HepG2 (cell line): ENCODE measurements at regions not wholly inside any gene's neighbourhood (a gene's known extent, or its start where the extent isn't known, plus 50 kb on each side); places are given as distances from the start of the nearest gene placed in this dataset.

ENCODE experiments used
- CBX5 ChIP-seq: sonication (generic); formaldehyde crosslinking; IDR thresholded peaks from 2 replicates; pipeline ENCODE4 v1.4.0; 2020; ENCODE audit warnings: missing genetic modification reagents, borderline replicate concordance
- EP300 ChIP-seq, 3 experiments: sonication (generic) in 1 of 3; formaldehyde crosslinking in 1 of 3; IDR thresholded peaks; 2 replicates each; pipeline versions ENCODE4 v1.5.1 to v1.6.1; 2011 to 2020; ENCODE audit warnings: low read depth in 2 of 3, low read length in 2 of 3, borderline replicate concordance in 1 of 3, improper control_type of control experiment in 1 of 3, mild to moderate bottlenecking in 1 of 3, missing genetic modification reagents in 1 of 3, moderate library complexity in 1 of 3
- EZH2 ChIP-seq: conservative IDR thresholded peaks from 2 replicates; pipeline ENCODE4 v1.6.1; 2012; ENCODE audit warnings: mild to moderate bottlenecking, low read depth, low read length, moderate library complexity
- HES4 ChIP-seq: sonication (generic); formaldehyde crosslinking; IDR thresholded peaks from 2 replicates; pipeline ENCODE4 v1.9.0; 2021; ENCODE audit warnings: mild to moderate bottlenecking, missing genetic modification reagents, borderline replicate concordance
- NFIC ChIP-seq: IDR thresholded peaks from 2 replicates; pipeline ENCODE4 v1.6.1; 2012; ENCODE audit warnings: mild to moderate bottlenecking, low read length, inconsistent platforms
- PPARG ChIP-seq: conservative IDR thresholded peaks from 2 replicates; pipeline ENCODE4 v1.6.1; 2016; ENCODE audit warnings: missing biosample characterization, missing genetic modification reagents
- TF ChIP-seq, protein P1 (sequence below): sonication (generic); formaldehyde crosslinking; IDR thresholded peaks from 2 replicates; pipeline ENCODE4 v1.4.0; 2020; ENCODE audit warnings: missing genetic modification reagents
- TF ChIP-seq, protein P2 (sequence below): sonication (generic); formaldehyde crosslinking; IDR thresholded peaks from 2 replicates; pipeline ENCODE4 v1.5.0; 2020; ENCODE audit warnings: mild to moderate bottlenecking, missing genetic modification reagents, moderate library complexity

DNA sequence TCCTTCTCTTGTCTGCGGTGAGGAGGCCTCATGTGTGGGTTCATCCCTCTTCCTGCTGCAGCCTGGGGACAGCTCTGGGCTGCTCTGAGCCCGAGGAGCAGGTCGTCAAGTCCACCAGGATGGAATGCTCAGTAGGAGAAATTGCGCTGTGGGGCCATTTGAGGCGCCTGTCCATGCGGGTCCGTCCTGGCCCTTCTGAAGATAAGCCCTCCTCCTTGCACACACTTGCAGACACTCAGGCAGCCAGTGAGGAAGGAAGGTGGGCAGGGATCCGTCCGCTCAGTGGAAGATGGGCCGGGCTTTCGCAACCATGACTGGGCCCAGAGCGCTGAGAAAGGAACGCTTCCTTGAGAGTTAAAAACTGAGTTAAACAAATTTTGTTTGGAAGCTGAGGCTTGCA is 356.8 kb downstream of the GLRX3 start:
- TF ChIP-seq EZH2: no peak
- no peak for TF ChIP-seq CBX5
- no peak for TF ChIP-seq NFIC
- no peak for TF ChIP-seq EP300 (IDR thresholded peaks at IDR 0.05; ENCODE audit: low read depth in 2 of 2, low read length in 2 of 2)
- TF ChIP-seq EP300 (CRISPR knock-in tag; IDR thresholded peaks at IDR 0.05; ENCODE audit: borderline replicate concordance): no peak
- TF ChIP-seq, protein P1, sequence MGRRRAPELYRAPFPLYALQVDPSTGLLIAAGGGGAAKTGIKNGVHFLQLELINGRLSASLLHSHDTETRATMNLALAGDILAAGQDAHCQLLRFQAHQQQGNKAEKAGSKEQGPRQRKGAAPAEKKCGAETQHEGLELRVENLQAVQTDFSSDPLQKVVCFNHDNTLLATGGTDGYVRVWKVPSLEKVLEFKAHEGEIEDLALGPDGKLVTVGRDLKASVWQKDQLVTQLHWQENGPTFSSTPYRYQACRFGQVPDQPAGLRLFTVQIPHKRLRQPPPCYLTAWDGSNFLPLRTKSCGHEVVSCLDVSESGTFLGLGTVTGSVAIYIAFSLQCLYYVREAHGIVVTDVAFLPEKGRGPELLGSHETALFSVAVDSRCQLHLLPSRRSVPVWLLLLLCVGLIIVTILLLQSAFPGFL (CRISPR knock-in tag): no peak
- TF ChIP-seq PPARG (CRISPR knock-in tag): no peak
- TF ChIP-seq, protein P2, sequence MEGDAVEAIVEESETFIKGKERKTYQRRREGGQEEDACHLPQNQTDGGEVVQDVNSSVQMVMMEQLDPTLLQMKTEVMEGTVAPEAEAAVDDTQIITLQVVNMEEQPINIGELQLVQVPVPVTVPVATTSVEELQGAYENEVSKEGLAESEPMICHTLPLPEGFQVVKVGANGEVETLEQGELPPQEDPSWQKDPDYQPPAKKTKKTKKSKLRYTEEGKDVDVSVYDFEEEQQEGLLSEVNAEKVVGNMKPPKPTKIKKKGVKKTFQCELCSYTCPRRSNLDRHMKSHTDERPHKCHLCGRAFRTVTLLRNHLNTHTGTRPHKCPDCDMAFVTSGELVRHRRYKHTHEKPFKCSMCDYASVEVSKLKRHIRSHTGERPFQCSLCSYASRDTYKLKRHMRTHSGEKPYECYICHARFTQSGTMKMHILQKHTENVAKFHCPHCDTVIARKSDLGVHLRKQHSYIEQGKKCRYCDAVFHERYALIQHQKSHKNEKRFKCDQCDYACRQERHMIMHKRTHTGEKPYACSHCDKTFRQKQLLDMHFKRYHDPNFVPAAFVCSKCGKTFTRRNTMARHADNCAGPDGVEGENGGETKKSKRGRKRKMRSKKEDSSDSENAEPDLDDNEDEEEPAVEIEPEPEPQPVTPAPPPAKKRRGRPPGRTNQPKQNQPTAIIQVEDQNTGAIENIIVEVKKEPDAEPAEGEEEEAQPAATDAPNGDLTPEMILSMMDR (CRISPR knock-in tag): no peak
- TF ChIP-seq HES4 (CRISPR knock-in tag): no peak
